ENCODE measurements at regions not wholly inside any gene's neighbourhood (a gene's known extent, or its start where the extent isn't known, plus 50 kb on each side); places are given as distances from the start of the nearest gene placed in this dataset.

DNA sequence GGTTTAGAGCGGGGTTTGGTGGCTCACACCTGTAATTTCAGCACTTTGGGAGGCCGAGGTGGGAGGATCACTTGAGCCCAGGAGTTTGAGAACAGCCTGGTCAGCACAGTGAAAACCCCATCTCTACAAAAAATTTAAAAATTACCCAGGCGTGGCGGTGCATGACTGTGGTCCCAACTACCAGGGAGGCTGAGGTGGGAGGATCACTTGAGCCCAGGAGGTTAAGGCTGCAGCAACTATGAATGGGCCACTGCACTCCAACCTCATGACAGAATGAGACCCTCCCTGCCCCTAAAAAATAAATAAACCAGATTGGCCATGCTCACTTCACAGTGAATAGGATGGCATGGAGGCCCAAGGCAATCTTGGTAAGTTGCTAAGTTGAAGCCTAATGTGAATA lies 168.9 kb downstream of the RHOU start:
- TF ChIP-seq, protein P1, sequence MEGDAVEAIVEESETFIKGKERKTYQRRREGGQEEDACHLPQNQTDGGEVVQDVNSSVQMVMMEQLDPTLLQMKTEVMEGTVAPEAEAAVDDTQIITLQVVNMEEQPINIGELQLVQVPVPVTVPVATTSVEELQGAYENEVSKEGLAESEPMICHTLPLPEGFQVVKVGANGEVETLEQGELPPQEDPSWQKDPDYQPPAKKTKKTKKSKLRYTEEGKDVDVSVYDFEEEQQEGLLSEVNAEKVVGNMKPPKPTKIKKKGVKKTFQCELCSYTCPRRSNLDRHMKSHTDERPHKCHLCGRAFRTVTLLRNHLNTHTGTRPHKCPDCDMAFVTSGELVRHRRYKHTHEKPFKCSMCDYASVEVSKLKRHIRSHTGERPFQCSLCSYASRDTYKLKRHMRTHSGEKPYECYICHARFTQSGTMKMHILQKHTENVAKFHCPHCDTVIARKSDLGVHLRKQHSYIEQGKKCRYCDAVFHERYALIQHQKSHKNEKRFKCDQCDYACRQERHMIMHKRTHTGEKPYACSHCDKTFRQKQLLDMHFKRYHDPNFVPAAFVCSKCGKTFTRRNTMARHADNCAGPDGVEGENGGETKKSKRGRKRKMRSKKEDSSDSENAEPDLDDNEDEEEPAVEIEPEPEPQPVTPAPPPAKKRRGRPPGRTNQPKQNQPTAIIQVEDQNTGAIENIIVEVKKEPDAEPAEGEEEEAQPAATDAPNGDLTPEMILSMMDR (conservative IDR thresholded peaks at IDR 0.05): no peak
- TF ChIP-seq ZFX (IDR thresholded peaks at IDR 0.05): no peak

Data from C4-2B (cell line).